Naive thymus-derived CD4-positive, alpha-beta T cell (primary cell): ENCODE measurements at regions not wholly inside any gene's neighbourhood (a gene's known extent, or its start where the extent isn't known, plus 50 kb on each side); places are given as distances from the start of the nearest gene placed in this dataset.

Source experiments
- ATAC-seq: fragments of 150-1000 bp; cut with Tn5 transposase; 2 replicates; pipeline ENCODE4 v1.10.0; 2021; ENCODE audit warnings: mild to moderate bottlenecking, moderate library complexity
- CTCF ChIA-PET: fragments of 350-600 bp; sonication (Branson Sonifier 250); formaldehyde crosslinking; loops from one replicate; lab custom pipeline; 2021; ENCODE audit warnings: antibody characterized with exemption; lab: Charles Lee
- POLR2A ChIA-PET: fragments of 350-600 bp; sonication (Branson Sonifier 250); formaldehyde crosslinking; loops from one replicate; lab custom pipeline; 2021; ENCODE audit warnings: antibody characterized with exemption, inconsistent platforms; lab: Charles Lee
- DNase-seq, 9 donors: peaks; one replicate each; pipeline versions ENCODE4 v3.0.0 to v3.0.0-alpha.2; 2020 to 2022; ENCODE audit warnings: mixed read lengths in 1 of 9
- H3K27ac ChIP-seq: one replicate; pipeline ENCODE4 v1.7.0; 2013; ENCODE audit warnings: mild to moderate bottlenecking, low read depth, low read length, moderate library complexity
- H3K27me3 ChIP-seq, 2 donors: one replicate each; pipeline ENCODE4 v1.7.0; 2013; ENCODE audit warnings: low read length in 2 of 2, mild to moderate bottlenecking in 2 of 2, moderate library complexity in 2 of 2; ENCODE audit not compliant: control insufficient read depth in 2 of 2, insufficient read depth in 2 of 2
- H3K36me3 ChIP-seq, 3 experiments: 1 replicate in 2 of 3; 2 replicates in 1 of 3; pipeline ENCODE4 v1.7.0; 2013; ENCODE audit warnings: low read length in 3 of 3, mild to moderate bottlenecking in 3 of 3, moderate library complexity in 1 of 3; ENCODE audit not compliant: insufficient read depth in 3 of 3, control insufficient read depth in 2 of 3
- H3K4me1 ChIP-seq, 2 donors: one replicate each; pipeline ENCODE4 v1.7.0; 2013; ENCODE audit warnings: low read length in 2 of 2, mild to moderate bottlenecking in 2 of 2, moderate library complexity in 1 of 2; ENCODE audit not compliant: control insufficient read depth in 2 of 2, insufficient read depth in 2 of 2
- H3K4me3 ChIP-seq: 2 replicates; pipeline ENCODE4 v1.7.0; 2013; ENCODE audit warnings: mild to moderate bottlenecking, low read length
- H3K9me3 ChIP-seq, 3 experiments: 1 replicate in 2 of 3; 2 replicates in 1 of 3; pipeline ENCODE4 v1.7.0; 2013; ENCODE audit warnings: low read length in 3 of 3; ENCODE audit not compliant: control insufficient read depth in 2 of 3
- H3K27ac Mint-ChIP-seq, 9 donors: one replicate each; pipeline ENCODE4 v1.8.0; 2020 to 2022; ENCODE audit warnings: mixed read lengths in 9 of 9, mild to moderate bottlenecking in 8 of 9, moderate library complexity in 5 of 9, inconsistent platforms in 2 of 9
- H3K27me3 Mint-ChIP-seq, 5 donors: one replicate each; pipeline ENCODE4 v1.8.0; 2021 to 2022; ENCODE audit warnings: mixed read lengths in 5 of 5, mild to moderate bottlenecking in 1 of 5
- H3K36me3 Mint-ChIP-seq, 5 donors: one replicate each; pipeline ENCODE4 v1.8.0; 2020 to 2022; ENCODE audit warnings: mixed read lengths in 5 of 5, mild to moderate bottlenecking in 3 of 5, inconsistent platforms in 1 of 5
- H3K4me1 Mint-ChIP-seq, 7 donors: one replicate each; pipeline ENCODE4 v1.8.0; 2020 to 2022; ENCODE audit warnings: mixed read lengths in 7 of 7, mild to moderate bottlenecking in 3 of 7, inconsistent platforms in 1 of 7
- H3K4me3 Mint-ChIP-seq, 10 donors: one replicate each; pipeline ENCODE4 v1.8.0; 2020 to 2022; ENCODE audit warnings: mild to moderate bottlenecking in 10 of 10, mixed read lengths in 10 of 10, moderate library complexity in 6 of 10, inconsistent platforms in 2 of 10
- H3K9me3 Mint-ChIP-seq, 11 donors: one replicate each; pipeline ENCODE4 v1.8.0; 2020 to 2022; ENCODE audit warnings: mixed read lengths in 11 of 11, mild to moderate bottlenecking in 4 of 11, inconsistent platforms in 1 of 11, moderate library complexity in 1 of 11
- intact Hi-C, 2 donors: fragments of 100-400 bp; cut with micrococcal nuclease; formaldehyde crosslinking; loops; one replicate each; pipeline ENCODE4 v1.15.1; 2023

DNA sequence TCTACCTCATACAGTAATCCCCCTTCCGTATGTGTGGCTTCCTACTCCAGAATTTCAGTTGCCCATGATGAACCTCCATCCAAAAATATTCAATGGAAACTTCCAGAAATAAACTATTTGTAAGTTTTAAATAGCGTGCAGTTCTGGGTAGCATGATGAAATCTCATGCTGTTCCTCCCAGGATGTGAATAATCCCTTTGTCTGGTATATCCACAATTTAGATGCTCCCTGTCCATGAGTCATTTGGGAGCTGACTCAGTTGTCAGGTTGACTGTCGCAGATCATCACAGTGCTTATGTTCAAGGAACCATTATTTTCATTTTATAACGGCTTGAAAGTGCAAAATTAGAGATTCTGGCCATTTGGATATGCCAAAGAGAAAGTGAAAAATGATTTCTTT, 290.1 kb upstream of the CDH9 start:
- CTCF ChIA-PET = no interaction called here
- no peak for DNase-seq
- H3K4me1 Mint-ChIP-seq = no peaks in the 10 kb centered on the region

DNA sequence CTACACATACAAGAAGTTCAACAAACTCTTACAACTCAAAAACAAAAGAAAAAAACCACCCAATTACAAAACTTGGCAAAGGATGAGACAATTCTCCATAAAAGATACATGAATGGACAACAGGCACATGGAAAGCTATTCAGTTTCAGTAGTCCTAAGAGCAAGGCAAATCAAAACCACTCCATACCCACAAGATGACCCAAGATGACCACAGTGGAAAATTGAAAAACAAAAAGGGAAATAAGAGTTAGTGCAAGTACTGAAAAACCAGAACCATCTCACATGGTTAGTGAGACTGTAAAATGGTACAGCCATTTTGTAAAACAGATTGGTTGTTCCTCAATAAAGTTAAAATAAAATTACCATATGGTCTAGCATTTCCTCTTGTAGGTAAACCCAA, 287.1 kb upstream of the CDH9 start:
- intact Hi-C loops = no loop called here
- H3K36me3 ChIP-seq = no peaks in the 10 kb centered on the region
- H3K27ac Mint-ChIP-seq = no peak overlapping the region
- peaks cover 2 to 28% (median 9%) of the 10 kb centered on the region in 11 donors for H3K9me3 Mint-ChIP-seq
- no peaks in the 10 kb centered on the region for H3K36me3 Mint-ChIP-seq
- CTCF ChIA-PET = no interaction called here
- no peaks in the 10 kb centered on the region for H3K27me3 Mint-ChIP-seq
- no peaks in the 10 kb centered on the region for H3K9me3 ChIP-seq
- H3K27me3 ChIP-seq = no peaks in the 10 kb centered on the region
- H3K4me1 Mint-ChIP-seq = no peaks in the 10 kb centered on the region
- no peak for ATAC-seq
- no peak overlapping the region for H3K4me3 Mint-ChIP-seq
- DNase-seq = no peak
- H3K27ac ChIP-seq = no peak overlapping the region
- H3K4me3 ChIP-seq = no peak overlapping the region
- POLR2A ChIA-PET = no interaction called here
- no peaks in the 10 kb centered on the region for H3K4me1 ChIP-seq

More for the DNA sequence above, 290.1 kb upstream of the CDH9 start:
- ATAC-seq = no peak
- Mint-ChIP-seq H3K27me3 (no peaks in the 10 kb centered on the region), H3K4me3 (no peak overlapping the region), H3K27ac (no peak overlapping the region), H3K36me3 (no peaks in the 10 kb centered on the region), H3K9me3 (peaks cover 2 to 24% (median 9%) of the 10 kb centered on the region in 11 donors)
- no peak overlapping the region for H3K27ac ChIP-seq
- H3K9me3 ChIP-seq = no peaks in the 10 kb centered on the region
- POLR2A ChIA-PET = no interaction called here
- H3K4me3 ChIP-seq = no peak overlapping the region
- H3K27me3 ChIP-seq = no peaks in the 10 kb centered on the region
- no peaks in the 10 kb centered on the region for H3K36me3 ChIP-seq
- intact Hi-C loops = no loop called here
- no peaks in the 10 kb centered on the region for H3K4me1 ChIP-seq

DNA sequence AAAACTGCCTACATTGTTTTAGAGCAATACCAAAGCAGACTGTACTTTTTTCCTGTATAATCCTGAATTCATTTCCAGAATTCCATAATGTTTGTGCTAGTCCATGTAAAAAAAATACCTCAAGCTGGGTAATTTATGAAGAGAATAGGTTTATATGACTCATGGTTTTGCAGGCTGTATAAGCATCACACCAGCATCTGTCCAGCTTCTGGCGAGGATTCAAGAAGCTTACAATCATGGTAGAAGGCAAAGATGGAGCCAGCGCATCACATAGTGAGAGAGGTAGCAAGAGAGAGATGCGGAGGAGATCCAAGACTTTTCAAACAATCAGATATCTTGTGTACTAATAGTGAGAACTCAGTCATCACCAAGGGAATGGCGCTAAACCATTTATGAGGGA, 280.3 kb upstream of the CDH9 start:
- Mint-ChIP-seq H3K4me1 (no peaks in the 10 kb centered on the region), H3K27ac (no peak overlapping the region), H3K36me3 (no peaks in the 10 kb centered on the region), H3K9me3 (peaks cover 0 to 21% (median 4%) of the 10 kb centered on the region in 11 donors), H3K4me3 (no peak overlapping the region), H3K27me3 (no peaks in the 10 kb centered on the region)
- POLR2A ChIA-PET = no interaction called here
- CTCF ChIA-PET = no interaction called here
- Histone ChIP-seq H3K27ac (no peak overlapping the region), H3K4me3 (no peak overlapping the region), H3K27me3 (no peaks in the 10 kb centered on the region), H3K9me3 (no peaks in the 10 kb centered on the region), H3K4me1 (no peaks in the 10 kb centered on the region), H3K36me3 (no peaks in the 10 kb centered on the region)
- DNase-seq (no peak), ATAC-seq (no peak)
- intact Hi-C loops = no loop called here

DNA sequence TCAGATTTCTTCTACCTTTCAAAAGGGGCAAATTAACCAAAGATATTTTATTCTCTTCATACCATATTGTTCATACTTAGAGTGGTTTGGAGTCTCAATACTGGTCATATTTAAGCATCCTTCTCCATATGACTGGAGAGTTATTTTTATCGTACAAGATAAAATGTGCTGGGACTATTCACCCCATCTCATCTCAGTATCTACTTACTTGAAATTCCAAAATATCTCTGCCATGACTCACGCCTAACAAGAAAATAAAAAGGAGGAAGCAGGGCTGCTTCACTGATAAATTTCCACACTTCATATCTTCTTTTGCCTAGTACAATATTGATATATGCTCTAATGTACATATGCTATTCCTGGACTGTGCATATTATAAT, 277.9 kb upstream of the CDH9 start:
- Mint-ChIP-seq H3K27me3 (no peaks in the 10 kb centered on the region), H3K36me3 (no peaks in the 10 kb centered on the region), H3K9me3 (peaks cover 2 to 19% (median 4%) of the 10 kb centered on the region in 11 donors), H3K4me3 (no peak overlapping the region), H3K27ac (peak overlapping the region in 1 of 9 donors; percentile 14), H3K4me1 (no peaks in the 10 kb centered on the region)
- no peaks in the 10 kb centered on the region for H3K36me3 ChIP-seq
- no peaks in the 10 kb centered on the region for H3K27me3 ChIP-seq
- DNase-seq (no peak), ATAC-seq (no peak)
- POLR2A ChIA-PET = no interaction called here
- no peaks in the 10 kb centered on the region for H3K9me3 ChIP-seq
- no peak overlapping the region for H3K27ac ChIP-seq
- H3K4me3 ChIP-seq = no peak overlapping the region
- intact Hi-C loops = no loop called here
- CTCF ChIA-PET = no interaction called here
- H3K4me1 ChIP-seq = no peaks in the 10 kb centered on the region

DNA sequence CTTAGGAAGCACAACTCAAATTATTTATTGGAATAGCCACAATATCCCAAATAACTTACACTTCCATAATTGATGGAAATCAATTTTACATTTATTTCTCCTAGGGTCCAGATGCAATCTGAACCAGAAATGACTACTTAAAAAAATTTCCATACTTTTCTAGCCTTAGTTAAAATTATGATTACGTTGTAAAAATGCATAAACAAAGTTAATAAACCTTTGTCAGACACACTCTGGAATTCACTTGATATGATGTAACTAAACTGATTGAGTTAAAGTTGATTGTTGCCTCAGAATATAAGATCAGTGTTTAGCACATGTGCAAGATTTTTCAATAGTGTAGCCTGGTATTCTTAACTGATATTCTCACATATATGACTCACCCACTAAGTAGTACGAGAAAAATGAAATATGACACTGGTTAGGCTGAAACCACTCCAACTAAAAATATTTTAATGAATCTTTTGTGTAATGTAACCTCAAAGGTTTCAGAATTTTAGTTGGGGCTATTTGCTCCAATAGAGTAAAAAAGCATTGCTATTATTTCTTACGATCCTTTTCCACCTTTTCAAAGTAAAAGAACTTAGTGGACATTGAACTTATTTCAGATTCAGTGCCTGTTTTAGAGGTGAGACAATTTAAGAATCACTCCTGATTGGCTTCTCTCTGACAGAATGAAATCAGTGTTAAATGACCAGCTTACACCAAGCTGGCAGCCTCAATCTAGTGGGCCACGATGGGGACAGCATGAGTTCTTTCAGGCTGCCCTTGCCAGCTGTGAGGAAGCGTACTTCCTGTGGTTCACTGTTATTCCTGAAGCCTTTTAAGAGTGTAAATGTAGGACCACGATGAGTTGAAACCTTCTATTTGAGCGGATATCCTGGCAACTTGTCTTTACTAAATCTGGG, 277.2 kb upstream of the CDH9 start:
- no peaks in the 10 kb centered on the region for H3K4me1 Mint-ChIP-seq
- ChIA-PET CTCF (no interaction called here), POLR2A (no interaction called here)
- Histone ChIP-seq H3K27me3 (no peaks in the 10 kb centered on the region), H3K4me1 (no peaks in the 10 kb centered on the region), H3K4me3 (no peak overlapping the region), H3K36me3 (no peaks in the 10 kb centered on the region), H3K27ac (no peak overlapping the region), H3K9me3 (no peaks in the 10 kb centered on the region)
- H3K9me3 Mint-ChIP-seq = peaks cover 2 to 21% (median 4%) of the 10 kb centered on the region in 11 donors
- intact Hi-C loops = no loop called here
- no peak overlapping the region for H3K27ac Mint-ChIP-seq
- H3K27me3 Mint-ChIP-seq = no peaks in the 10 kb centered on the region
- H3K36me3 Mint-ChIP-seq = no peaks in the 10 kb centered on the region
- H3K4me3 Mint-ChIP-seq = no peak overlapping the region
- no peak for ATAC-seq
- DNase-seq = no peak

DNA sequence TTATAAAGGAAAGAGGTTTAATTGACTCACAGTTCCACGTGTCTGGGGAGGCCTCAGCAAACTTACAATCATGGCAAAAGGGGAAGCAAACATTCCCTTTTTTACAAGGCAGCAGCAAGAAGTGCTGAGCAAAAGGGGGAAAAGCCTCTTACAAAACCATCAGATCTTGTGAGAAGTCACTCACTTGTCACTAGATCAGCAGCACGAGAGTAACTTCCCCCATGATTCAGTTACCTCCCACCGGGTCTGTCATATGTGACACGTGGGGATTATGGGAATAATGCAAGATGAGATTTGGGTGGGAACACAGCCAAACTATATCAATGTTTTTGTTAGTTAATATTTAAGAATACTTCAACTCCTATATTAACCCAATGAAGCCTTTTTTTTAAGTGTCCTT, 275.2 kb upstream of the CDH9 start:
- Histone ChIP-seq H3K27ac (no peak overlapping the region), H3K4me1 (no peaks in the 10 kb centered on the region), H3K36me3 (no peaks in the 10 kb centered on the region), H3K9me3 (no peaks in the 10 kb centered on the region), H3K4me3 (no peak overlapping the region), H3K27me3 (no peaks in the 10 kb centered on the region)
- Mint-ChIP-seq H3K36me3 (no peaks in the 10 kb centered on the region), H3K4me3 (no peak overlapping the region), H3K27ac (no peak overlapping the region), H3K4me1 (no peaks in the 10 kb centered on the region), H3K9me3 (peaks cover 0 to 19% (median 2%) of the 10 kb centered on the region in 11 donors), H3K27me3 (no peaks in the 10 kb centered on the region)
- intact Hi-C loops = no loop called here
- DNase-seq (no peak), ATAC-seq (no peak)
- ChIA-PET POLR2A (no interaction called here), CTCF (no interaction called here)

DNA sequence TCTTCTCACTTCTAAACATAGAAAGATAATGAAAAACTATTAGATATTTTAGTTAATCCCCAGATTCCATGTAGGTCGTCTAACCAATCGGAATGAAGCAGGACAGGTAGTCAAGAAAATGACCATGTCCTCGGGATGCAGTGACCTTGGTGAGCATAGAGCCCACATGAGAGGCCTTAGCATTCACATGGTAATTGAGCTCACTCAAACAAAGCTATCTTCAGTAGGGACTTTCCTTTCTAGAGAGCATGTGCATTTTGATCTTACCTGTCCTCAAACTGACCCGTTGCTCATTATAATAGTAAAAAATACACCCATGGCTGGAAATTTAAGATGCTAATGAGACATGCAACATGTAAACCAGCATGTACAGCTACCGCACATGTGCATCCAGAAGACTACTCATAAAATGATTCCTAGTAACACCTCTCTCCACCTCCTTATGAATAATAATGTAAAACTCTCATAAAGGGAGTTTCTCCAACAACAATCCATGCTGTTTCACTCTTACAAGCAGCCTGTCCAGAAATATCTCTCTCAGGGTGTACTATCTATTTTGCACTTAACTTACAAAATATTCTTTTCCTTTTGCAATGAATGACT, 274.0 kb upstream of the CDH9 start:
- POLR2A ChIA-PET = no interaction called here
- no peaks in the 10 kb centered on the region for H3K4me1 ChIP-seq
- no peak for ATAC-seq
- Mint-ChIP-seq H3K4me1 (no peaks in the 10 kb centered on the region), H3K9me3 (peaks cover 0 to 20% (median 3%) of the 10 kb centered on the region in 11 donors), H3K36me3 (no peaks in the 10 kb centered on the region), H3K27me3 (no peaks in the 10 kb centered on the region), H3K4me3 (no peak overlapping the region), H3K27ac (no peak overlapping the region)
- no peaks in the 10 kb centered on the region for H3K9me3 ChIP-seq
- no peak overlapping the region for H3K27ac ChIP-seq
- CTCF ChIA-PET = no interaction called here
- H3K36me3 ChIP-seq = no peaks in the 10 kb centered on the region
- no peak overlapping the region for H3K4me3 ChIP-seq
- intact Hi-C loops = no loop called here
- no peaks in the 10 kb centered on the region for H3K27me3 ChIP-seq
- no peak for DNase-seq
